NB4 (cell line): ENCODE measurements at regions not wholly inside any gene's neighbourhood (a gene's known extent, or its start where the extent isn't known, plus 50 kb on each side); places are given as distances from the start of the nearest gene placed in this dataset.

Experiments used
- DNase-seq: peaks from one replicate; pipeline ENCODE4 v3.0.0; 2010; ENCODE audit warnings: low read depth
- H3K4me3 ChIP-seq: one replicate; pipeline ENCODE4 v1.5.1; 2011; ENCODE audit warnings: mild to moderate bottlenecking, low read depth, low read length, moderate library complexity
- CTCF ChIP-seq: IDR thresholded peaks from one replicate; pipeline ENCODE4 v1.5.1; 2012; ENCODE audit warnings: low read depth, low read length
- MAX ChIP-seq: IDR thresholded peaks from 2 replicates; pipeline ENCODE4 v1.6.1; 2011; ENCODE audit warnings: low read depth, low read length
- MYC ChIP-seq: IDR thresholded peaks from 2 replicates; pipeline ENCODE4 v1.6.1; 2011; ENCODE audit warnings: low read depth, low read length
- POLR2A ChIP-seq: IDR thresholded peaks from 2 replicates; pipeline ENCODE4 v1.6.1; 2011; ENCODE audit warnings: mild to moderate bottlenecking; ENCODE audit not compliant: insufficient read length; ENCODE audit errors: extremely low read depth

GRCh38 chr16:8088820-8089338 lies 501.4 kb downstream of the TMEM114 start:
- DNase-seq, result no peak
- H3K4me3 ChIP-seq, result no peak overlapping the region
- TF ChIP-seq MAX (no peak), CTCF (no peak), POLR2A (no peak), MYC (no peak)

GRCh38 chr16:8087597-8088289 lies 502.6 kb downstream of the TMEM114 start:
- DNase-seq, result peak; percentile 21
- no peak for TF ChIP-seq CTCF
- TF ChIP-seq MAX, result no peak
- TF ChIP-seq POLR2A, result no peak
- no peak for TF ChIP-seq MYC
- no peak overlapping the region for H3K4me3 ChIP-seq

GRCh38 chr16:8087146-8087545 lies 503.2 kb downstream of the TMEM114 start:
- H3K4me3 ChIP-seq, result no peak overlapping the region
- DNase-seq, result no peak
- TF ChIP-seq CTCF (no peak), POLR2A (no peak), MAX (no peak), MYC (no peak)

- TF ChIP-seq POLR2A, result no peak
- TF ChIP-seq MAX, result no peak
- no peak for TF ChIP-seq MYC
- no peak for TF ChIP-seq CTCF
- no peak for DNase-seq
- no peak overlapping the region for H3K4me3 ChIP-seq
Observed at GRCh38 chr16:8084882-8085281, 505.4 kb downstream of the TMEM114 start.

GRCh38 chr16:8084302-8084701 lies 506.0 kb downstream of the TMEM114 start:
- TF ChIP-seq POLR2A (no peak), MYC (no peak), MAX (no peak), CTCF (no peak)
- H3K4me3 ChIP-seq, result no peak overlapping the region
- DNase-seq, result no peak
